ENCODE measurements at regions not wholly inside any gene's neighbourhood (a gene's known extent, or its start where the extent isn't known, plus 50 kb on each side); places are given as distances from the start of the nearest gene placed in this dataset.

GRCh38 chr18:10332452-10332851 lies 122.0 kb upstream of the APCDD1 start:
- Histone ChIP-seq H3K4me3 (ENCODE audit: insufficient read depth, low read depth, low read length) (no peak overlapping the region), H4K20me1 (ENCODE audit: insufficient read depth, low read length) (no peaks in the 10 kb centered on the region), H3K9me3 (ENCODE audit: insufficient read depth, low read depth, low read length) (no peaks in the 10 kb centered on the region), H3K36me3 (ENCODE audit: insufficient read depth, low read length) (no peaks in the 10 kb centered on the region), H3K9ac (ENCODE audit: low read length) (no peak overlapping the region), H3K27me3 (ENCODE audit: insufficient read depth, low read length) (peaks cover 1% of the 10 kb centered on the region), H3K4me1 (ENCODE audit: insufficient read depth, low read length) (no peaks in the 10 kb centered on the region), H2AFZ (ENCODE audit: low read depth, low read length) (no peak overlapping the region), H3K4me2 (ENCODE audit: low read length) (no peak overlapping the region), H3K79me2 (ENCODE audit: insufficient read depth, low read length) (no peaks in the 10 kb centered on the region), H3K27ac (ENCODE audit: low read depth, low read length) (no peak overlapping the region)
- FAIRE-seq (no peak), DNase-seq (ENCODE audit: low read depth) (no peak)
- H3K27ac Mint-ChIP-seq (ENCODE audit: unreplicated experiment): no peak overlapping the region
- no peaks in the 10 kb centered on the region for H3K9me3 Mint-ChIP-seq (ENCODE audit: unreplicated experiment)
- peaks cover 18% of the 10 kb centered on the region for H3K27me3 Mint-ChIP-seq (ENCODE audit: low read depth, unreplicated experiment)
- peaks cover 13% of the 10 kb centered on the region for H3K4me1 Mint-ChIP-seq (ENCODE audit: low read depth, unreplicated experiment)
- peaks cover 2% of the 10 kb centered on the region for H3K36me3 Mint-ChIP-seq (ENCODE audit: low read depth, unreplicated experiment)
- TF ChIP-seq CTCF (IDR thresholded peaks at IDR 0.05; ENCODE audit: insufficient read depth, low read depth, low read length): no peak
- TF ChIP-seq EZH2 (IDR thresholded peaks at IDR 0.05; ENCODE audit: insufficient read depth, low read length): no peak
- H3K4me3 Mint-ChIP-seq (ENCODE audit: unreplicated experiment): no peak overlapping the region

- Histone ChIP-seq H3K4me3 (ENCODE audit: insufficient read depth, low read depth, low read length) (no peak overlapping the region), H3K9me3 (ENCODE audit: insufficient read depth, low read depth, low read length) (no peaks in the 10 kb centered on the region), H3K9ac (ENCODE audit: low read length) (no peak overlapping the region), H3K4me1 (ENCODE audit: insufficient read depth, low read length) (no peaks in the 10 kb centered on the region), H3K79me2 (ENCODE audit: insufficient read depth, low read length) (no peaks in the 10 kb centered on the region), H3K4me2 (ENCODE audit: low read length) (no peak overlapping the region), H2AFZ (ENCODE audit: low read depth, low read length) (no peak overlapping the region), H4K20me1 (ENCODE audit: insufficient read depth, low read length) (no peaks in the 10 kb centered on the region), H3K27ac (ENCODE audit: low read depth, low read length) (no peak overlapping the region), H3K36me3 (ENCODE audit: insufficient read depth, low read length) (no peaks in the 10 kb centered on the region), H3K27me3 (ENCODE audit: insufficient read depth, low read length) (peaks cover 2% of the 10 kb centered on the region)
- Mint-ChIP-seq H3K36me3 (ENCODE audit: low read depth, unreplicated experiment) (peaks cover 2% of the 10 kb centered on the region), H3K9me3 (ENCODE audit: unreplicated experiment) (peaks cover 10% of the 10 kb centered on the region), H3K4me3 (ENCODE audit: unreplicated experiment) (no peak overlapping the region), H3K27me3 (ENCODE audit: low read depth, unreplicated experiment) (peaks cover 34% of the 10 kb centered on the region), H3K27ac (ENCODE audit: unreplicated experiment) (no peak overlapping the region), H3K4me1 (ENCODE audit: low read depth, unreplicated experiment) (no peaks in the 10 kb centered on the region)
- TF ChIP-seq CTCF (IDR thresholded peaks at IDR 0.05; ENCODE audit: insufficient read depth, low read depth, low read length): no peak
- TF ChIP-seq EZH2 (IDR thresholded peaks at IDR 0.05; ENCODE audit: insufficient read depth, low read length): no peak
- FAIRE-seq (no peak), DNase-seq (ENCODE audit: low read depth) (no peak)
Observed at GRCh38 chr18:10336749-10337350, 117.6 kb upstream of the APCDD1 start.

GRCh38 chr18:10340821-10341220 lies 113.6 kb upstream of the APCDD1 start:
- H3K4me3 Mint-ChIP-seq (ENCODE audit: unreplicated experiment): no peak overlapping the region
- TF ChIP-seq EZH2 (IDR thresholded peaks at IDR 0.05; ENCODE audit: insufficient read depth, low read length) (no peak), CTCF (IDR thresholded peaks at IDR 0.05; ENCODE audit: insufficient read depth, low read depth, low read length) (no peak)
- peaks cover 38% of the 10 kb centered on the region for H3K27me3 Mint-ChIP-seq (ENCODE audit: low read depth, unreplicated experiment)
- peaks cover 16% of the 10 kb centered on the region for H3K9me3 Mint-ChIP-seq (ENCODE audit: unreplicated experiment)
- Histone ChIP-seq H3K4me1 (ENCODE audit: insufficient read depth, low read length) (no peaks in the 10 kb centered on the region), H4K20me1 (ENCODE audit: insufficient read depth, low read length) (no peaks in the 10 kb centered on the region), H3K36me3 (ENCODE audit: insufficient read depth, low read length) (no peaks in the 10 kb centered on the region), H2AFZ (ENCODE audit: low read depth, low read length) (no peak overlapping the region), H3K4me3 (ENCODE audit: insufficient read depth, low read depth, low read length) (no peak overlapping the region), H3K4me2 (ENCODE audit: low read length) (no peak overlapping the region), H3K27me3 (ENCODE audit: insufficient read depth, low read length) (peaks cover 2% of the 10 kb centered on the region), H3K9me3 (ENCODE audit: insufficient read depth, low read depth, low read length) (no peaks in the 10 kb centered on the region), H3K79me2 (ENCODE audit: insufficient read depth, low read length) (no peaks in the 10 kb centered on the region), H3K9ac (ENCODE audit: low read length) (no peak overlapping the region), H3K27ac (ENCODE audit: low read depth, low read length) (no peak overlapping the region)
- H3K36me3 Mint-ChIP-seq (ENCODE audit: low read depth, unreplicated experiment): no peaks in the 10 kb centered on the region
- FAIRE-seq: no peak
- no peak for DNase-seq (ENCODE audit: low read depth)
- H3K4me1 Mint-ChIP-seq (ENCODE audit: low read depth, unreplicated experiment): no peaks in the 10 kb centered on the region
- H3K27ac Mint-ChIP-seq (ENCODE audit: unreplicated experiment): no peak overlapping the region

Measured in astrocyte (in vitro differentiated cells and primary cell).